LHCN-M2 (cell line): ENCODE measurements at regions not wholly inside any gene's neighbourhood (a gene's known extent, or its start where the extent isn't known, plus 50 kb on each side); places are given as distances from the start of the nearest gene placed in this dataset.

Experiments
- DNase-seq: peaks from one replicate; pipeline ENCODE4 v3.0.0-alpha.2; 2012; ENCODE audit warnings: low read depth

DNA sequence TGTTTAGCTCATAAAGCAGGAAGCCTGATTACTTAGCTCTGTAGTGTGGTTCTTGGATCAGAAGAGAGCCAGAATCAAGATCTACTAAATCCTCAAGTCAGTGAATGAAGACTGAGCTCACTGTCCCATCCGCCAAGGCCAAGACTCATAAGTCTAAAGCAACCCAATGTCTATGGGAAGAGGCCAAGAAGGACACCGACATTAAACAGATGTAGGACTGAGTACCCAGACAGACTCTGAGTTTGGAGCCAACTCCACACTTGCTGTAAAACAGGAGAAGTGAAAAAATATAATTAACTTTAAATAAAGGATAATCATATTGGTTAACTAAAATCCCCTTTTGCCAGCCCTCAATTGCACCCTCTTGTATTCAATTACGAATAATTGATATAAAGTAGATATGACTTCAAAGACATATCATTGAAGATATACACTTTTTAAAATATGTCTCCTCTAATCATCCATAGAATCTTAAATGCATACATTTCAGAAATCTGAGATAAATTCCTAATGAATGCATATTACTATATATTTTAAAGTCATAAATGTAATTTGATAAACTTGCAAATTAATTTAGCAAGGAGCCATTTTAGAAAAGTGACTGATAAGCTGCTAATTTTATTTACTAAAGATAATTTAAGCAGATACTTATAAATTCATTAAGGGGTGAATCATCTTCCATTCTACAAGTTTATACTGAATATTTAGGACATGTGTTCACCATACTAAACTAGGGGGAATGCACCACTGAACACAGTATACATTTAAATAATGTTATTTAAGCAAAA is 617.0 kb upstream of the ARID1B start:
- no peak for DNase-seq

DNA sequence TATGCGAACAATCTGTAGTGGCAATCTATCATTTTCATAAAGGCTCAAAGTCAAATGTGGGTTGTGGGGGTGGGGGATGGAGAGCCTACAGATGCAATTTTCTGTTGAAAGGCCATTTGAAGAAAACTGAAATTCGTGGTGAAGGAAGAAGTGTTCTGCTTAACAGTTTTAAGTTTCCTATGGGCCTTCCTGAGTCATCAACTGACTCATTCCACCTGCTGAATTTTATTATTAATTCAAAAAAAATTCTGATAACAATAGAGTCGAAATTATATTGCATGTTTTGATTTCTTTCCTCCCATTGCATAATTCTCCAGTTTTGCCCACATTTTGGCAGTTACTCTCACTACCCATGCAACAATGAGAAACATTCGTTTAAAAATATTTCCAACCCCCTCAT is 622.3 kb upstream of the ARID1B start:
- peak; percentile 47 for DNase-seq

GRCh38 chr6:156150391-156150790 is 626.8 kb upstream of the ARID1B start:
- DNase-seq: peak; percentile 1

GRCh38 chr6:156146891-156147290 is 630.3 kb upstream of the ARID1B start:
- no peak for DNase-seq

- DNase-seq: peak; percentile 10
Measured at GRCh38 chr6:156131221-156131903, 645.8 kb upstream of the ARID1B start.

- no peak for DNase-seq
Measured at GRCh38 chr6:156126535-156126934, 650.6 kb upstream of the ARID1B start.

DNA sequence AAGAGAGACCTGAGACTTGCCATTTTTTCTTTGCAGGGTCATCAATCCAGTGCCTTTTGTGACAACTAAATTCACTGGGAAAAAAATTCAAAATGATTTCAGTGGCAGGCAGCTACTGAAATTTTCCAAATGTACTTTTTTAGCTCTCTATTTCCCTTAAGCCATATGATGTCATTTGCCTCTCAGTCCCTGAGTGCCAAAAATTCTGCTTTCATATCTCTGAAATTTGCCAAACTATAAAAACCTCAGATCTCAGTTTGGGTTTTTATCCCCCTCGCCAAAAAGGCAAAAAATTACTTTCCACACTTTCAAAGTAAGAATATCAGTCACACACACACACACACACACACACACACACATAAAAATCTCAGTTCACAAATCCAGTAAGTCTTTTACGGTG is 651.3 kb upstream of the ARID1B start:
- DNase-seq: no peak

DNA sequence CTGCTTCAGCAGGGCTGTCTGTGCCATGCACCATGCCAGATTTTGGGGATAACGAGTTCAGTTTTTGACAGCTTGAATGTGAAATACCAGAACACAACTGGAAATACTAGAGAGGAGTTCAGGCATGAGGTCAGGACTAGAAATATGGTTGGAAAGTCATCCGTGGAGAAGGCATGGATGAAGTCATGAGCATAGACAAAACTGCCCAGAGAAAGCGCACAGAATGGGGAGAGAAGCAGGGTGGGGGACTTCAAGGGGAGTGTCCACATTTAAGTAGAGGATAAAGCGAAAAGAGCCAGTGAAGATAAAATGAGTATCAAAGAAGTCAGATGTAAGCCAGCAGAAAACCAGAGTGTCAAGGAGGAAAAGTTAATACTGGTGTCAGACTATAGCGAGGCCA is 653.4 kb upstream of the ARID1B start:
- DNase-seq: no peak

GRCh38 chr6:156121973-156122372 is 655.2 kb upstream of the ARID1B start:
- DNase-seq: no peak

- no peak for DNase-seq
Measured at GRCh38 chr6:156114541-156114940, 658.9 kb upstream of the NOX3 start.

DNA sequence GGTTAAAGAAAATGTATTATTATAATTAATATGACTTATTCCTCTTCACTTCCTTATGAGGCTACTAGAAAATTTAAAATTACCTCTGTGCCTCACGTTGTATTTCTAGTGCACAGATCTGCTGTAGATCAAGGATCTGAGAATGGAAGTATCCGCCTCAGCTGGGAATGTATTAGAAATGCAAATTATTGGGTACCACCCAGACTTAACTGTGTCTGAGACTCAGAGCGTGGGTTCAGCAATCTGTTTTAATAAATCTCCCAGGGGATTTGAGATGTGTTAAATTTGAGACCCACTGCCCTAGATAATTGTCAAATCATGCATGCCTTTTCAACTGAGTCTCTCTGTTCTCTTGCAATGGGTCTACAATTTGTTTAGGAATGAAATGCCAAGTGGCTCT is 658.0 kb upstream of the NOX3 start:
- no peak for DNase-seq

DNA sequence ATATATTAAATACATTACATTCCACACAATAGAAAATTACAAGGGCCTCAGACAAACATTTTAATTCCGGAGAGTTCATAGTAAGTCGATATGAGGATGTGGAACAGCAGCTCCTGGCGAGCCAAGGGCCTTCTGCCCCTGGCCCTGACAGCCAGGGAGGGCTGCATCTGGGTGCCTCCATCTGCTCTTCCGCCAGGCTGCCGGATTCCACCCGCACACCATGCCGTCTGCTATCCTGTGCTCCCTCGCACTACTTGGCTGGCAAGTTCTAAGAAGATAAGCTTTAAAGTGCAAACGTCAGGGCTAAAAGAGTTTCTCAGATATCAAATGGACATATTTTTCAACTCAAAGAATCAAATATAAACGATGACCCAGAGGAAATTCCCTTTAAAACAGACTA is 656.3 kb upstream of the NOX3 start:
- DNase-seq: no peak

DNA sequence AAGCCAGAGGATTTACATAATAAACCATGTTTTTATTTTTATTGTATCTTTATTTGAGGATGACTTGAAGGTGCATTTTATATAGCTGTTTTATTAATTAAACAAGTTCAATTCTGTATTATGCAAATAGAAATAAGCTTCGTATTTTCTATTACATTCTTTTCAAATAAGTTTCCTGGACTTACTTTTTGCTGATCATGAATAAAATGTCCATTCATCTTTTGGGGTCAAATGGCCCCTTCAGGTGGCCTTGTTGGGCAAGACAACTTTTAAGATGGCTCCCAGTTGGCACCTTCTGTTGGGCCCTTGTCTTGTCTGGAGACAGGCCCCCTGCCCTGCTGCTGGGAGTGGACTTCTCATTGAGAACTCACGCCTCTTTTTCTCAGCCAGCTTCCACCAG is 654.6 kb upstream of the NOX3 start:
- DNase-seq: no peak

GRCh38 chr6:156109713-156110112 is 654.1 kb upstream of the NOX3 start:
- DNase-seq: no peak

GRCh38 chr6:156107624-156108101 is 652.0 kb upstream of the NOX3 start:
- no peak for DNase-seq

GRCh38 chr6:156102129-156102528 is 646.5 kb upstream of the NOX3 start:
- DNase-seq: no peak

GRCh38 chr6:156098839-156099238 is 643.2 kb upstream of the NOX3 start:
- no peak for DNase-seq

DNA sequence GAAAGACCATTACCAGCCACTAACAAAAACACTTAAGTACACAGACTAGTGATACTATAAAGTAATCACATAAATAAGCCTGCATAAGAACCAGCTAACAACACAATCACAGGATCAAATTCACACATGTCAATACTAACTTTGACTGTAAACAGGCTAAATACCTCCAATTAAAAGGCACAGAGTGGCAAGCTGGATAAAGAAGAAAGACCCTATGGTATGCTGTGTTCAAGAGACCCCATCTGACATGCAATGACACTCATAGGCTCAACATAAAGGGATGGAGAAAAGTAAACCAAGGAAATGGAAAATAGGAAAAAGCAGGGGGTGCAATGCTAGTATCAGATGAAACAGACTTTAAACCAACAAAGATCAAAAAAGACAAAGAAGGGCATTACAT is 631.8 kb upstream of the NOX3 start:
- no peak for DNase-seq

DNA sequence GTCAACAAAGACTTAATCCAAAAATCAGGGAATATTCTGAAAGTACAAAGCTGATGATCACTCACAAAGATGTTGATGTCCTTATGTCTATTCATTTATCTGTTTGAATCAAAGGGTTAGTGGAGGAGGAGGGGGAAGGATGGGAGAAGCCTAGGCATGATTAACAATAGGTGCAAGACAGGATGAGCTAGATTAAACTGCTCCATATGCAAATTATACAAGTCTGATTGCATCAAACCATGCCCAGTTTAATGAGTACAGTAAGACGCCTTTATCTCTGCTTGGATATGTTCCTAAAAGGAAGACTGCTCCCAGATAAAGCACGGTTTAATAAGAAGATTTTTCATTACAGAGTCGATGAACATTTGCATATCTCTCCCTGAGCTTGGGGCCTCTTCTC is 626.4 kb upstream of the NOX3 start:
- DNase-seq: no peak

DNA sequence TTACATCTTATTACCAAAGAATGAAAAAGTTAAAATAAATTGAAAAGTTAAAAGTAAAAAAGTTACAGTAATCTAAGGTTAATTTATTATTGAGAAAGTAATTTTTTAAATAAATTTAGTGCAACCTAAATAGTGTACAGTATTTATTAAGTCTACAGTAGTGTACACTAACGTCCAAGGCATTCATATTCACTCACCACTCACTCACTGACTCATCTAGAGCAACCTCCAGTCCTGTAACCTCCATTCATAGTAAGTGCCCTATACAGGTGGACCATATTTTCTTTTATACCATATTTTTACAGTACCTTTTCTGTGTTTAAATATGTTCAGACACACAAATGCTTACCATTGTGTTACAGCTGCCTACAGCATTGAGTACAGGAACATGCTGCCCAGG is 624.7 kb upstream of the NOX3 start:
- no peak for DNase-seq

DNA sequence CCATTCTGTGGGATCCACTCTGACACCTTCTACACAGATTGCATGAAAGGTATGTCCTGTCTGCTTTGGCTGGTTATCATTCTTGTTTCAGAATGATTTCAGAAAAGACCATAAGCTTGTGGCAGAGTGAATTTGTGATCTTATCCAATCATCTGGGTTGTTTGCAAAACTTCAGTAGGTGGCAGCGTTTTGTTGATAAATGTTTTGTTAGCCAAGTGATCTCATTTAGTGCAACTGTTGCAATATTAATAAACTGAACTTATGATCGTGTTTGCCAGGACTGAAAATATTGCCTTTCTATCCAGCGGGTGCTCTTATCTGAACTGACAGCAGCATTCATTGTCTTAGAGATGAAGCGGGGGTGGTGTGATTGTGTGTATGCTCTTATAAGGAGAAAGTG is 613.2 kb upstream of the NOX3 start:
- no peak for DNase-seq

DNA sequence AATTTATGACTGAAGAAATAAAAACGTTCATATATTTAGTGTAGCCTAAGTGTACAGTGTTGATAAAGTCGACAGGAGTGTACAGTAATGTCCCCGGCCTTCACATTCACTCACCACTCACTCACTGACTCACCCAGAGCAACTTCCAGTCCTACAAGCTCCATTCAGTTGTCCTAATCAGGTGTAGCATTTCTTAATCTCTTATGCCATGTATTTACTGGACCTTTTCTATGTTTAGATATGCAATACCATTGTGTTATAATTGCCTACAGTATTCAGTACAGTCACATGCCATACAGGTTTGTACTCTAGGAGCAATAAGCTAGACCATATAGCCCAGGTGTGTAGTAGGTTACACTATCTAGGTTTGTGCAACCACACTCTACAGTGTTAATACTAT is 610.2 kb upstream of the NOX3 start:
- no peak for DNase-seq

GRCh38 chr6:156062091-156062563 is 606.5 kb upstream of the NOX3 start:
- DNase-seq: no peak
